Thyroid gland (tissue), 4 donors: ENCODE measurements at regions not wholly inside any gene's neighbourhood (a gene's known extent, or its start where the extent isn't known, plus 50 kb on each side); places are given as distances from the start of the nearest gene placed in this dataset.

ENCODE experiments used
- CTCF ChIP-seq, 6 experiments: fragments of 200-600 bp in 3 of 6; fragments of 450-650 bp in 3 of 6; sonication (generic) in 3 of 6; IDR thresholded peaks; one replicate each; pipeline ENCODE4 v1.5.1; 2016 to 2019; ENCODE audit warnings: antibody characterized with exemption in 6 of 6, mild to moderate bottlenecking in 2 of 6, inconsistent platforms in 1 of 6, moderate library complexity in 1 of 6
- POLR2A ChIP-seq, 2 donors: fragments of 450-650 bp; IDR thresholded peaks; one replicate each; pipeline ENCODE4 v1.6.1; 2017; ENCODE audit warnings: antibody characterized with exemption in 2 of 2, mild to moderate bottlenecking in 2 of 2, moderate library complexity in 1 of 2

GRCh38 chr13:44026194-44026593 is 146.5 kb downstream of the LACC1 start:
- TF ChIP-seq CTCF (IDR thresholded peaks at IDR 0.05) (no peak), POLR2A (IDR thresholded peaks at IDR 0.05) (no peak)
